Activated gamma-delta T cell (primary cell): ENCODE measurements at regions not wholly inside any gene's neighbourhood (a gene's known extent, or its start where the extent isn't known, plus 50 kb on each side); places are given as distances from the start of the nearest gene placed in this dataset.
"Not testable (repeated sequence)": the region's sequence is repeated elsewhere in the genome, so short reads cannot be mapped to it uniquely, and the experiment has no call there.

Source experiments
- DNase-seq: peaks from one replicate; lab custom pipeline; 2025; lab: John Stamatoyannopoulos, UW

- no peak for DNase-seq
Observed at GRCh38 chr5:67814569-67815311, 400.8 kb upstream of the PIK3R1 start.

- no peak for DNase-seq
Observed at GRCh38 chr5:67813877-67814539, 401.5 kb upstream of the PIK3R1 start.

- DNase-seq, result no peak
Observed at GRCh38 chr5:67809589-67809988, 406.0 kb upstream of the PIK3R1 start.

GRCh38 chr5:67808340-67808739 lies 407.2 kb upstream of the PIK3R1 start:
- no peak for DNase-seq

GRCh38 chr5:67807439-67807888 lies 408.1 kb upstream of the PIK3R1 start:
- DNase-seq, result no peak

GRCh38 chr5:67806654-67807438 lies 408.7 kb upstream of the PIK3R1 start:
- no peak for DNase-seq

- no peak for DNase-seq
Observed at GRCh38 chr5:67805666-67806348, 409.7 kb upstream of the PIK3R1 start.

GRCh38 chr5:67802766-67803165 lies 412.8 kb upstream of the PIK3R1 start:
- DNase-seq, result no peak

- no peak for DNase-seq
Observed at GRCh38 chr5:67799732-67800234, 415.8 kb upstream of the PIK3R1 start.

GRCh38 chr5:67798470-67798869 lies 417.1 kb upstream of the PIK3R1 start:
- DNase-seq, result not testable (repeated sequence)

- DNase-seq, result no peak
Observed at GRCh38 chr5:67795781-67796477, 419.6 kb upstream of the PIK3R1 start.

- no peak for DNase-seq
Observed at GRCh38 chr5:67793966-67794365, 421.6 kb upstream of the PIK3R1 start.

GRCh38 chr5:67793418-67793817 lies 422.1 kb upstream of the PIK3R1 start:
- no peak for DNase-seq

- DNase-seq, result no peak
Observed at GRCh38 chr5:67792891-67793290, 422.7 kb upstream of the PIK3R1 start.

- no peak for DNase-seq
Observed at GRCh38 chr5:67790390-67790789, 425.2 kb upstream of the PIK3R1 start.

GRCh38 chr5:67779893-67780623 lies 435.5 kb upstream of the PIK3R1 start:
- DNase-seq, result not testable (repeated sequence)

- no peak for DNase-seq
Observed at GRCh38 chr5:67774786-67775185, 440.8 kb upstream of the PIK3R1 start.

GRCh38 chr5:67774267-67774552 lies 441.3 kb upstream of the PIK3R1 start:
- DNase-seq, result no peak

- DNase-seq, result no peak
Observed at GRCh38 chr5:67773411-67774266, 441.9 kb upstream of the PIK3R1 start.

GRCh38 chr5:67771791-67772190 lies 443.8 kb upstream of the PIK3R1 start:
- DNase-seq, result no peak
